HL-60 (cell line): ENCODE measurements at regions not wholly inside any gene's neighbourhood (a gene's known extent, or its start where the extent isn't known, plus 50 kb on each side); places are given as distances from the start of the nearest gene placed in this dataset.

Experiments
- DNase-seq, 2 experiments: peaks; one replicate each; pipeline ENCODE4 v3.0.0-alpha.2; 2010 to 2020; ENCODE audit warnings: low read depth in 1 of 2, low spot score in 1 of 2
- H3K27ac ChIP-seq: fragments of 250-450 bp; sonication (Bioruptor Pico); replicated peaks from 2 replicates; pipeline ENCODE4 v1.5.1; 2020; ENCODE audit warnings: mild to moderate bottlenecking, moderate library complexity
- H3K27me3 ChIP-seq: fragments of 250-450 bp; sonication (Bioruptor Pico); 2 replicates; pipeline ENCODE4 v1.5.1; 2021; ENCODE audit warnings: mild to moderate bottlenecking, moderate library complexity; ENCODE audit not compliant: insufficient read depth, poor library complexity, severe bottlenecking
- H3K4me3 ChIP-seq: replicated peaks from 2 replicates; pipeline ENCODE4 v1.5.1; 2011; ENCODE audit warnings: mild to moderate bottlenecking, control low read depth, low read length; ENCODE audit not compliant: insufficient read depth
- GABPA ChIP-seq: IDR thresholded peaks from 2 replicates; pipeline ENCODE4 v1.6.1; 2012; ENCODE audit warnings: low read depth
- POLR2AphosphoS5 ChIP-seq: IDR thresholded peaks from 2 replicates; pipeline ENCODE4 v1.6.1; 2012; ENCODE audit warnings: low read depth
- SPI1 ChIP-seq: IDR thresholded peaks from 2 replicates; pipeline ENCODE4 v1.6.1; 2012; ENCODE audit warnings: low read depth, mild to moderate bottlenecking, borderline replicate concordance
- TF ChIP-seq, protein P1 (sequence below): IDR thresholded peaks from 2 replicates; pipeline ENCODE4 v1.6.1; 2012; ENCODE audit warnings: low read depth; ENCODE audit not compliant: insufficient replicate concordance
- TF ChIP-seq, protein P2 (sequence below): IDR thresholded peaks from one replicate; pipeline ENCODE4 v1.5.1; 2011; ENCODE audit warnings: low read length, control low read depth, inconsistent platforms; ENCODE audit not compliant: insufficient read depth

DNA sequence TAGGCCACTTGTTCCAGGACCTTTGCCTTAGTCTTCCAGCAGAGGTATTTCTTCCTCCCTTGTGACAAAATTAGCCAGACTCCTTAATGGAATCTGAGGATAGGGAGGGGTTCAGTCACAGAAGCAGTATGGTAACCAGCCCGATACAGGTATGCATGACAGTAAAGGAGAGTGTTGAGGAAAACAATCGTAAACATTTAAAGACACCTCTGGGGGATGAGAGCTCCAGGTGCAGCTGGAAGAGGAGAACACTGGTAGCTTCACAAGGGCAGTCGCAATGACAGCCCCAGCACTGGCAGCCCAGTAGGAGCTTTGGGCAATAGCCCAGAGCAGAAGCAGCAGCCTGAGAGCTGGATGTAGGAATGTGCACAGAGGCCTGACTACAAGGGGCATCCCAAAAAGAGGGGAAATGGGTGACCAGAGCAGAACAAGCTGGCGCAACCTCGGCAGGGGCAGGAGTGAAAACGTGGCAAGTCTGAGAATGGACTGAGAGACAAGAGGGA is 344.9 kb upstream of the JAG1 start:
- DNase-seq = no peak
- Histone ChIP-seq H3K27ac (no peak overlapping the region), H3K27me3 (no peaks in the 10 kb centered on the region), H3K4me3 (no peak overlapping the region)
- TF ChIP-seq GABPA (no peak), SPI1 (no peak), POLR2AphosphoS5 (no peak)
- TF ChIP-seq, protein P1, sequence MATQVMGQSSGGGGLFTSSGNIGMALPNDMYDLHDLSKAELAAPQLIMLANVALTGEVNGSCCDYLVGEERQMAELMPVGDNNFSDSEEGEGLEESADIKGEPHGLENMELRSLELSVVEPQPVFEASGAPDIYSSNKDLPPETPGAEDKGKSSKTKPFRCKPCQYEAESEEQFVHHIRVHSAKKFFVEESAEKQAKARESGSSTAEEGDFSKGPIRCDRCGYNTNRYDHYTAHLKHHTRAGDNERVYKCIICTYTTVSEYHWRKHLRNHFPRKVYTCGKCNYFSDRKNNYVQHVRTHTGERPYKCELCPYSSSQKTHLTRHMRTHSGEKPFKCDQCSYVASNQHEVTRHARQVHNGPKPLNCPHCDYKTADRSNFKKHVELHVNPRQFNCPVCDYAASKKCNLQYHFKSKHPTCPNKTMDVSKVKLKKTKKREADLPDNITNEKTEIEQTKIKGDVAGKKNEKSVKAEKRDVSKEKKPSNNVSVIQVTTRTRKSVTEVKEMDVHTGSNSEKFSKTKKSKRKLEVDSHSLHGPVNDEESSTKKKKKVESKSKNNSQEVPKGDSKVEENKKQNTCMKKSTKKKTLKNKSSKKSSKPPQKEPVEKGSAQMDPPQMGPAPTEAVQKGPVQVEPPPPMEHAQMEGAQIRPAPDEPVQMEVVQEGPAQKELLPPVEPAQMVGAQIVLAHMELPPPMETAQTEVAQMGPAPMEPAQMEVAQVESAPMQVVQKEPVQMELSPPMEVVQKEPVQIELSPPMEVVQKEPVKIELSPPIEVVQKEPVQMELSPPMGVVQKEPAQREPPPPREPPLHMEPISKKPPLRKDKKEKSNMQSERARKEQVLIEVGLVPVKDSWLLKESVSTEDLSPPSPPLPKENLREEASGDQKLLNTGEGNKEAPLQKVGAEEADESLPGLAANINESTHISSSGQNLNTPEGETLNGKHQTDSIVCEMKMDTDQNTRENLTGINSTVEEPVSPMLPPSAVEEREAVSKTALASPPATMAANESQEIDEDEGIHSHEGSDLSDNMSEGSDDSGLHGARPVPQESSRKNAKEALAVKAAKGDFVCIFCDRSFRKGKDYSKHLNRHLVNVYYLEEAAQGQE = no peak
- TF ChIP-seq, protein P2, sequence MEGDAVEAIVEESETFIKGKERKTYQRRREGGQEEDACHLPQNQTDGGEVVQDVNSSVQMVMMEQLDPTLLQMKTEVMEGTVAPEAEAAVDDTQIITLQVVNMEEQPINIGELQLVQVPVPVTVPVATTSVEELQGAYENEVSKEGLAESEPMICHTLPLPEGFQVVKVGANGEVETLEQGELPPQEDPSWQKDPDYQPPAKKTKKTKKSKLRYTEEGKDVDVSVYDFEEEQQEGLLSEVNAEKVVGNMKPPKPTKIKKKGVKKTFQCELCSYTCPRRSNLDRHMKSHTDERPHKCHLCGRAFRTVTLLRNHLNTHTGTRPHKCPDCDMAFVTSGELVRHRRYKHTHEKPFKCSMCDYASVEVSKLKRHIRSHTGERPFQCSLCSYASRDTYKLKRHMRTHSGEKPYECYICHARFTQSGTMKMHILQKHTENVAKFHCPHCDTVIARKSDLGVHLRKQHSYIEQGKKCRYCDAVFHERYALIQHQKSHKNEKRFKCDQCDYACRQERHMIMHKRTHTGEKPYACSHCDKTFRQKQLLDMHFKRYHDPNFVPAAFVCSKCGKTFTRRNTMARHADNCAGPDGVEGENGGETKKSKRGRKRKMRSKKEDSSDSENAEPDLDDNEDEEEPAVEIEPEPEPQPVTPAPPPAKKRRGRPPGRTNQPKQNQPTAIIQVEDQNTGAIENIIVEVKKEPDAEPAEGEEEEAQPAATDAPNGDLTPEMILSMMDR = no peak

DNA sequence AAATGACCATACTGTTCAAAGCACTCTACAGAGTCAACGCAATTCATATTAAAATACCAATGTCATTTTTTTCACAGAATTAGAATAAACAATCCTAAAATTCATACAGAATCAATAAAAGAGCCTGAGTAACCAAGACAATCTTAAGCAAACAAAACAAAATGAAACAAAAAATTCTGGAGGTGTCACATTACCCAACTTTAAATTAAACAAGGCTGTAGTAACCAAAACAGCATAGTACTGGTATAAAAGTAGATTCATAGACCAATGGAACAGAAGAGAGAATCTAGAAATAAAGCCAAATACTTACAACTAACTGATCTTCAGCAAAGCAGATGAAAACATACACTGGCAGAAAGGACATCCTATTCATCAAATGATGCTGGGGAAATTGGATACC is 346.9 kb upstream of the JAG1 start:
- TF ChIP-seq SPI1 (no peak), POLR2AphosphoS5 (no peak), GABPA (no peak)
- TF ChIP-seq, protein P1 = no peak
- TF ChIP-seq, protein P2 = no peak
- Histone ChIP-seq H3K27ac (no peak overlapping the region), H3K27me3 (no peaks in the 10 kb centered on the region), H3K4me3 (no peak overlapping the region)
- no peak for DNase-seq

DNA sequence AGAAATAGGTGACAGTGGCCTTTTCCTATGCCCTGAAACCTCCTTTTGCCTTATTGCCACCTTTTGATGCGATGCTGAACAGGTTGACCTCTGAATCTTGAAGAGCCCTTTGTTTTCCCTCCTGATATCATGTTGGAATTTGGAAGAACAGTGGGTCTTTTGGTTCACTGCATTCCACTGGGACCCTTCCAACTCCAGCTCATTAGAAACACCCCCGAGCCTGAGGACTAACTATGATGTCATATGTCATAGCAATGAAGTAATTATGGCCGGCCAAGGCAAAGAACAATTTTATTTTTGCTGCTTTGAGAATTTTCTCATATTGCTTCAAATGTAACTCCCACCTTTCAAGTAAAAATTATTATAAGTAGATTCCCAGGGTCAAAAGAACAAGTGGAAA is 353.4 kb upstream of the JAG1 start:
- TF ChIP-seq, protein P2 = no peak
- TF ChIP-seq POLR2AphosphoS5 = no peak
- TF ChIP-seq, protein P1 = no peak
- no peak for TF ChIP-seq SPI1
- TF ChIP-seq GABPA = no peak
- H3K27ac ChIP-seq = no peak overlapping the region
- H3K27me3 ChIP-seq = no peaks in the 10 kb centered on the region
- no peak overlapping the region for H3K4me3 ChIP-seq
- DNase-seq = no peak
